GM12873 (cell line): ENCODE measurements at regions not wholly inside any gene's neighbourhood (a gene's known extent, or its start where the extent isn't known, plus 50 kb on each side); places are given as distances from the start of the nearest gene placed in this dataset.

Experiments used
- TF ChIP-seq, protein P1 (sequence below): IDR thresholded peaks from 2 replicates; pipeline ENCODE4 v1.5.1; 2012; ENCODE audit warnings: low read depth, mild to moderate bottlenecking, moderate library complexity, low read length, control low read depth; ENCODE audit not compliant: insufficient read depth; ENCODE audit errors: missing control alignments

DNA sequence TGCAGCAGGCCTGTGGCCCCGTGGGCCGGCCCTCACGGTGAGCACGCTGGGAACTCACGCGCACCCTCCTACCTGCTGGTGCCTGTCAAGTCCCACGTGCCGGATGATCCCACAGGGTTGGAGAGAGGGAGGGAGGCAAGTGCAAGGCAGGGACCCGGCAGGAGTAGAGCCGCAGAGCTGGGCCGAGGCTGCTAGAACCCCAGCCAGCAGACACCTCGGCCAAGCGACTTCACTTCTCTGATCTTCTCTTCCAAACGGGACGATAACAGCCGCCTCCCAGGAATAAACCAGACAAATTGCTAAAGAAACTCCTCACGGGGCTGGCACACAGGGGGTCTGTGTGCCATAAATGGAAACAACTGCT, 1232.8 kb downstream of the TBC1D22A start:
- TF ChIP-seq, protein P1, sequence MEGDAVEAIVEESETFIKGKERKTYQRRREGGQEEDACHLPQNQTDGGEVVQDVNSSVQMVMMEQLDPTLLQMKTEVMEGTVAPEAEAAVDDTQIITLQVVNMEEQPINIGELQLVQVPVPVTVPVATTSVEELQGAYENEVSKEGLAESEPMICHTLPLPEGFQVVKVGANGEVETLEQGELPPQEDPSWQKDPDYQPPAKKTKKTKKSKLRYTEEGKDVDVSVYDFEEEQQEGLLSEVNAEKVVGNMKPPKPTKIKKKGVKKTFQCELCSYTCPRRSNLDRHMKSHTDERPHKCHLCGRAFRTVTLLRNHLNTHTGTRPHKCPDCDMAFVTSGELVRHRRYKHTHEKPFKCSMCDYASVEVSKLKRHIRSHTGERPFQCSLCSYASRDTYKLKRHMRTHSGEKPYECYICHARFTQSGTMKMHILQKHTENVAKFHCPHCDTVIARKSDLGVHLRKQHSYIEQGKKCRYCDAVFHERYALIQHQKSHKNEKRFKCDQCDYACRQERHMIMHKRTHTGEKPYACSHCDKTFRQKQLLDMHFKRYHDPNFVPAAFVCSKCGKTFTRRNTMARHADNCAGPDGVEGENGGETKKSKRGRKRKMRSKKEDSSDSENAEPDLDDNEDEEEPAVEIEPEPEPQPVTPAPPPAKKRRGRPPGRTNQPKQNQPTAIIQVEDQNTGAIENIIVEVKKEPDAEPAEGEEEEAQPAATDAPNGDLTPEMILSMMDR, result no peak

DNA sequence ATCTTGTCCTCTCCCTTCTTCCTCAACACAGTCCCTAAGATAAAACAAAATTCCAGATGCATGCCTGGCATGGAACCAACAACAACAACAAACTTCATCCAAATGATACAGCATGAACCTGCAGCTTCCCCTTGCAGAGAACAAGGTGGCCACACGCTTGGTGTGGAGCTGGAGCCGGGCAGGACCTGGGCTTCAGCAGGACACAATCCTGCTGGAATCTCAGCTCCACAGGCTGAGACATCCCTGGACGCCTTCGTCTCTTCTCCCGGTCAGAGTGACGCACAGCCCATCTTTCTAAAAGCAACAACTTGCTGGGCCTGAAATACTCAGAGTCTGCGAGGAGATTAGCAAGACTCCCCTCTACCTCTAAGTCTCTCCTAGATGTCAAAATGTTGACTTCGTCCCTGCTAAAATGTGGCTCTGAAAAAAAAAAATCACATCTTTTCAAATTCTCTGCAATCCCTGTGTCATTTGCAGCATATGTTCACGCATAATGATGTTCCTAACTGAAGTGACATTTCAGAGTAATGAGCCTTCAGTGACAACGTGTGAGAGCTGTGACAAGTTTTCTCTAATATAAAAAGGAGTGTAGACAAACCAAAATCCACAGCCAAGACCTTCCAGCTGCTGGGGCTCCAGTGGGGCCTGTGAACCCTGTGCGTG, 1232.3 kb downstream of the TBC1D22A start:
- TF ChIP-seq, protein P1, result no peak

DNA sequence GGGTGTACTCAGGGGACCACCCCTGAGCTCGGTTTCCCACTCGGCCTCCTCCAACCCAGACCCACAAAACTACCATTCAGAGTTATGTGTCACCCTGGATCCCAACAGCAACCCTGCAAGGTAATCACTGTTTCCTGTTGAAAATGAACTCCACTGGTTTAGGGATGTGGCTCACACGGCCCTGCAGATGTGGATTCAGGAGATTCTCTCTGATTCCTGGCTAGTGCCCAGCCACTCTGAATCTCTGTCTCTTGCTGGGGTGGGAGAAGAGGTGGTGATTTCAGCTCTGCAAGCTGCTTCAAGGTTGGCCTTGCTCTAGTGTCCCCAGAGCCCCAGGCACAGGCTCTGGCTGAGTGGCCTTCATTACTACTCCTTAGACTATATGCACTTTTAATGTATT, 1231.6 kb downstream of the TBC1D22A start:
- TF ChIP-seq, protein P1, result no peak

DNA sequence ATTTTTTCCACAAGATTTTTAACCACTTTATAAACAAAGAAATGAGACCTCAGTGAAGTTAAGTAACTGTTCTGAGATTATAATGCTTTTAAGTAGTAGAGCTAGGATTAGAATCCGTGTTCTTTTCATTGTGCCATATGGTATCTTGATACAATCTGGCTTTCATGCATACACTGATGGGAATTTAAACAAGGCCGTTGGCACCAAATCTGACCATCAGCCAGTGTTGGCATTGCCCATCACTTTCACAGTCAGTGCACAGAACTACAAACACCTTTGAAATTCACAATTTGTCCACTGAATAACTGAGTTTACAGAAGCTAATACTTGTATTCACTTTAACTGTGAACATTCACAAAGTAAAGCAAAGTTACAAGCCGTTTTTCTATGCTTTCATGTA, 1228.0 kb downstream of the TBC1D22A start:
- TF ChIP-seq, protein P1, result no peak

DNA sequence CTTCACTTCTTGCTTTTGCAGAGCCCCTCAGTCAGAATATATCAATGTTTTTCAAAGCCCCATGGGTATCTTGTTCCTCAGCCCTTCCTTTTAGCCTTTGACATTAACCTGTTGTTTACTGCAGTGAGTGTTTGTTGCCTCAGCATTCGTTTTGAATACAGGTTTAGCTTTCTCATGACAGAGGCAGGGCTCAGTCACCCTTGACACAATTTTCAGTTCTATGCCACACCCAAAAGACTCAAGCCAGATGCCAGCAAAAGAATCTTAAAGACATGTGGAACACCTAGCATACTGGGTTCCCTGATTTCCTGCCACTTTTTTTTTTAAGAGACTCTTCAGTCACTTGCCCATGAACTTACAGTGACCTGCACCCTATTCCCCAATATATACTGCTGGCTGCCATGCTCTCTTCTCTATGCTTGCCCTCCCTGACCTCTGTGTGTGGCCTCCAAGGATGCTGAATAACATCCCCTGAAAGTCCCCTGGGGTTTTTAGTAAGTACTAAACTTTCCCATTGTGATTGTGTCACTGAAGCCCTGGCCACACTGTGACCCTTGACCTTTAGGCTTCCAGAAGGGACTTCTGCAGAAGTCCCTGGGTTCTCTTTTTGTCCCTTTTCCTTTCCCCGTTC, 1225.5 kb downstream of the TBC1D22A start:
- TF ChIP-seq, protein P1, result no peak

DNA sequence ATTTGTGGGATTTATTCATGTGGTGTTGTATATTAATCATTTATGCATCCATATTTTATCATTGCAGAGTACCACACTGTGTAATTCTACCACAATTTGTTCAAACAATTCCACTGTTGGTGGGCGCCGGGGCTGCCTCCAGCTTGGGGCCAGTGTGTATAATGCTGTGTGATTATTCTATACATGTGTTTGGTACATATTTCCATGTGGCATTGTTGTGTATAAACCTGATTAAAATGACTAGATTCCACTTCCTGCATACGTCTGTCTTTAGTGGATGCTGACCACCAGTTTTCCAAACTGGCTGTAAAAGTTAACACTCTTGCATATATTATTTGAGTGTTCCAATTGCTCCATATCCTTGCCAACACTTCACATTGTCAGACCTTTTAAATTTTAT, 1213.8 kb downstream of the TBC1D22A start:
- TF ChIP-seq, protein P1, result no peak

DNA sequence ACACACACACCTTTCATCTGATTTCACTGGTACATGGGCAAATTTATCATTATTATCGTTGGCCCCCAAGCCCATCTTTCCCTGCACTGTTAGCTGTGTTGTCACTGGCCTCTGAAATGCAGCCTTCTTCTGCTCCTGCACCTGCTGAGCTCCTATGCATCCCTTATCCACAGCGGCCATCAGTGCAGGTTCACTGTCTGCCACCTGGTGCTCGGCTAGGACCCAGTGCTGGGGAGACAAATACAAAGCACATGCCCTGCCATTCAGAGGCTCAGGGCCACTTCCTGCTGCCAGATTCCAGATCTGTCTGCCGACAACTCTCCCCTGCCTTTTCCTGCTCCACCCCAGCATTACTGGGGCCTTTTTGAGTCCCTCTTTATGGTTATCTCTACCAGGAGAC, 1205.4 kb downstream of the TBC1D22A start:
- TF ChIP-seq, protein P1, result no peak
